Ishikawa (cell line): ENCODE measurements at regions not wholly inside any gene's neighbourhood (a gene's known extent, or its start where the extent isn't known, plus 50 kb on each side); places are given as distances from the start of the nearest gene placed in this dataset.

Source experiments
- CEBPB ChIP-seq: IDR thresholded peaks from 2 replicates; pipeline ENCODE4 v1.6.1; 2012
- CREB1 ChIP-seq: IDR thresholded peaks from 2 replicates; pipeline ENCODE4 v1.6.1; 2012; ENCODE audit warnings: low read depth
- EGR1 ChIP-seq: IDR thresholded peaks from 2 replicates; pipeline ENCODE4 v1.6.1; 2012
- EP300 ChIP-seq: IDR thresholded peaks from 2 replicates; pipeline ENCODE4 v1.6.1; 2012; ENCODE audit warnings: borderline replicate concordance
- FOXM1 ChIP-seq: IDR thresholded peaks from 2 replicates; pipeline ENCODE4 v1.6.1; 2012; ENCODE audit warnings: low read depth, borderline replicate concordance
- MAX ChIP-seq: IDR thresholded peaks from 2 replicates; pipeline ENCODE4 v1.6.1; 2012
- NFIC ChIP-seq: IDR thresholded peaks from 2 replicates; pipeline ENCODE4 v1.6.1; 2012
- RAD21 ChIP-seq: IDR thresholded peaks from 2 replicates; pipeline ENCODE4 v1.6.1; 2012; ENCODE audit warnings: low read depth
- REST ChIP-seq: IDR thresholded peaks from 2 replicates; pipeline ENCODE4 v1.6.1; 2012; ENCODE audit warnings: low read depth, mild to moderate bottlenecking
- TAF1 ChIP-seq: IDR thresholded peaks from 2 replicates; pipeline ENCODE4 v1.6.1; 2012; ENCODE audit warnings: low read depth, mild to moderate bottlenecking
- TCF12 ChIP-seq: IDR thresholded peaks from 2 replicates; pipeline ENCODE4 v1.6.1; 2012; ENCODE audit warnings: low read depth
- TEAD4 ChIP-seq: IDR thresholded peaks from 2 replicates; pipeline ENCODE4 v1.6.1; 2012
- YY1 ChIP-seq: IDR thresholded peaks from 2 replicates; pipeline ENCODE4 v1.6.1; 2012; ENCODE audit warnings: low read depth
- ZBTB7A ChIP-seq: IDR thresholded peaks from 2 replicates; pipeline ENCODE4 v1.6.1; 2012; ENCODE audit warnings: low read depth
- TF ChIP-seq, protein P1 (sequence below): IDR thresholded peaks from 2 replicates; pipeline ENCODE4 v1.6.1; 2012

DNA sequence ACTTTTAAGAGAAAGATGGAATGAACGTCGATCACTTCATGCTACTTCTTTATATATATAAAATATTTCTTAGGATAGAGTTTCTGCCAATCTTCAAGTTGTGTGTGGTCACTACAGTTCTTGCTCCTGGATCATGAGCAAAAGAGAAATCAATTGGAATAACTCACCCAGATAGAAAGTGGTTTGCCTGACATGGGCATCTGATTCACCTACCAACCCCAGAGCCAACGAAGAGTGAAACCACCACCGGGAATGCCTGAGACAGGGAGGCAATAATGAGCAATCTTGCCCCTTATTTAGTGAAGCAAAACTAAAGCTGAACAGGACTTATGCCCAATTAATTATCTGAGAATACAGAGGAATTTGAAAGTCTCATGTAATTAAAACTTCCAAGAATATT lies 250.2 kb upstream of the REG3G start:
- TF ChIP-seq TCF12, result no peak

DNA sequence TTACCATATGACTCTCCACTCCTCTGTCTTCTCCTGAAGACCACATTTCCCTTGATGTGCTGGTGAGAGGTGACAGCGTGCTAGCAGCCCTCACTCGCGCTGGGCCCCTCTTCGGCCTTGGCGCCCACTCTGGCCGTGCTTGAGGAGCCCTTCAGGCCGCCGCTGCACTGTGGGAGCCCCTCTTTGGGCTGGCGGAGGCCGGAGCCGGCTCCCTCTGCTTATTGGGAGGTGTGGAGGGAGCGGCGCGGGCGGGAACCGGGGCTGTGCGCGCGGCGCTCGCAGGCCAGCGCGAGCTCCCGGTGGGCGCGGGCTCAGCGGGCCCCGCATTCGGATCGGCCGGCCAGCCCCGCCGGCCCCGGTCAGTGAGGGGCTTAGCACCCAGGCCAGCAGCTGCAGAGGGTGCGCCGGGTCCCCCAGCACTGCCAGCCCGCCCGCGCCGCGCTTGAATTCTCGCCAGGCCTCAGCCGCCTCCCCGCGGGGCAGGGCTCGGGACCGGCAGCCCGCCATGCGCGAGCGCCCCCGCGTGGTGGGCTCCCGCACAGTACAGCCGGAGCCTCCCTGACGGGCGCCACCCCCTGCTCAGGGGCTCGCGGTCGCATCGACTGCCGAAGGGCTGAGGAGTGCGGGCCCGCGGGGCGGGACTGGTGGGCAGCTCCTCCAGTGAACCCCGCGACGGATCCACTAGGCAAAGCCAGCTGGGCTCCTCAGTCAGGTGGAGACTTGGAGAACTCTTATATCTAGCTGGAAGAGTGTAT lies 246.6 kb upstream of the REG3G start:
- TF ChIP-seq, protein P1, sequence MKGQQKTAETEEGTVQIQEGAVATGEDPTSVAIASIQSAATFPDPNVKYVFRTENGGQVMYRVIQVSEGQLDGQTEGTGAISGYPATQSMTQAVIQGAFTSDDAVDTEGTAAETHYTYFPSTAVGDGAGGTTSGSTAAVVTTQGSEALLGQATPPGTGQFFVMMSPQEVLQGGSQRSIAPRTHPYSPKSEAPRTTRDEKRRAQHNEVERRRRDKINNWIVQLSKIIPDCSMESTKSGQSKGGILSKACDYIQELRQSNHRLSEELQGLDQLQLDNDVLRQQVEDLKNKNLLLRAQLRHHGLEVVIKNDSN, result no peak
- no peak for TF ChIP-seq EGR1
- no peak for TF ChIP-seq ZBTB7A
- no peak for TF ChIP-seq CEBPB
- no peak for TF ChIP-seq FOXM1
- TF ChIP-seq TAF1, result no peak
- no peak for TF ChIP-seq CREB1
- no peak for TF ChIP-seq RAD21
- no peak for TF ChIP-seq NFIC
- TF ChIP-seq TEAD4, result no peak
- no peak for TF ChIP-seq EP300
- TF ChIP-seq YY1, result no peak
- TF ChIP-seq TCF12, result no peak
- TF ChIP-seq MAX, result no peak
- TF ChIP-seq REST, result no peak

GRCh38 chr2:78779761-78780160 lies 245.7 kb upstream of the REG3G start:
- TF ChIP-seq TCF12 (no peak), ZBTB7A (no peak), TEAD4 (no peak), FOXM1 (no peak), TAF1 (no peak), CEBPB (no peak), MAX (no peak), RAD21 (no peak), YY1 (no peak), CREB1 (no peak), REST (no peak), NFIC (no peak), EP300 (no peak), EGR1 (no peak)
- TF ChIP-seq, protein P1, result no peak

- TF ChIP-seq NFIC, result no peak
- TF ChIP-seq ZBTB7A, result no peak
- no peak for TF ChIP-seq EGR1
- TF ChIP-seq MAX, result no peak
- no peak for TF ChIP-seq TAF1
- TF ChIP-seq, protein P1, result no peak
- TF ChIP-seq YY1, result no peak
- TF ChIP-seq REST, result no peak
- TF ChIP-seq RAD21, result no peak
- TF ChIP-seq CEBPB, result no peak
- TF ChIP-seq TEAD4, result no peak
- TF ChIP-seq TCF12, result no peak
- TF ChIP-seq EP300, result no peak
Measured at GRCh38 chr2:78780256-78780655, 245.2 kb upstream of the REG3G start.
